NB4 (cell line): ENCODE measurements at regions not wholly inside any gene's neighbourhood (a gene's known extent, or its start where the extent isn't known, plus 50 kb on each side); places are given as distances from the start of the nearest gene placed in this dataset.

Experiments
- DNase-seq: peaks from one replicate; pipeline ENCODE4 v3.0.0; 2010; ENCODE audit warnings: low read depth
- H3K4me3 ChIP-seq: one replicate; pipeline ENCODE4 v1.5.1; 2011; ENCODE audit warnings: mild to moderate bottlenecking, low read depth, low read length, moderate library complexity
- MYC ChIP-seq: IDR thresholded peaks from 2 replicates; pipeline ENCODE4 v1.6.1; 2011; ENCODE audit warnings: low read depth, low read length
- POLR2A ChIP-seq: IDR thresholded peaks from 2 replicates; pipeline ENCODE4 v1.6.1; 2011; ENCODE audit warnings: mild to moderate bottlenecking; ENCODE audit not compliant: insufficient read length; ENCODE audit errors: extremely low read depth
- TF ChIP-seq, protein P1 (sequence below): IDR thresholded peaks from 2 replicates; pipeline ENCODE4 v1.6.1; 2011; ENCODE audit warnings: low read depth, low read length
- TF ChIP-seq, protein P2 (sequence below): IDR thresholded peaks from one replicate; pipeline ENCODE4 v1.5.1; 2012; ENCODE audit warnings: low read depth, low read length

DNA sequence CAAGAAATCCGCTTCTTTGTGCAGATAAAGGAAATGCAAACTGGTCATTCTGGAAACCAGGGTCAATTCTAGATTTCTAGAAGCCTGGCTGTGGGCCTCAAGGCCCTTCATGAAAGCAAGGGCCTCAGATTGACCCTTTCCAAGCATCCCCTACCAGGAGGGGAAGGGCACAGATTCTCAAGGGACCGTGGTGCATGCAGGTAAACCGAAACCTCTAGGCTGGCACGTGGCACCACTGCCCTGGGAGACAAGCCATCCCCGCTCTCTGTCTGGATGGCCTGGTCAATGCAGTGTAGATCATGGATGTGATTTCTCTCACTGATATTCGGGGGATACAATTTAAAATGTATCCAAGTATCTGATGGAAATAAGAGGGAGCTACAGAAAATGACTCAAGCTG lies 69.4 kb downstream of the TOMM20 start:
- no peak overlapping the region for H3K4me3 ChIP-seq
- no peak for DNase-seq
- TF ChIP-seq POLR2A = no peak
- TF ChIP-seq MYC = no peak
- TF ChIP-seq, protein P1, sequence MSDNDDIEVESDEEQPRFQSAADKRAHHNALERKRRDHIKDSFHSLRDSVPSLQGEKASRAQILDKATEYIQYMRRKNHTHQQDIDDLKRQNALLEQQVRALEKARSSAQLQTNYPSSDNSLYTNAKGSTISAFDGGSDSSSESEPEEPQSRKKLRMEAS = no peak
- TF ChIP-seq, protein P2, sequence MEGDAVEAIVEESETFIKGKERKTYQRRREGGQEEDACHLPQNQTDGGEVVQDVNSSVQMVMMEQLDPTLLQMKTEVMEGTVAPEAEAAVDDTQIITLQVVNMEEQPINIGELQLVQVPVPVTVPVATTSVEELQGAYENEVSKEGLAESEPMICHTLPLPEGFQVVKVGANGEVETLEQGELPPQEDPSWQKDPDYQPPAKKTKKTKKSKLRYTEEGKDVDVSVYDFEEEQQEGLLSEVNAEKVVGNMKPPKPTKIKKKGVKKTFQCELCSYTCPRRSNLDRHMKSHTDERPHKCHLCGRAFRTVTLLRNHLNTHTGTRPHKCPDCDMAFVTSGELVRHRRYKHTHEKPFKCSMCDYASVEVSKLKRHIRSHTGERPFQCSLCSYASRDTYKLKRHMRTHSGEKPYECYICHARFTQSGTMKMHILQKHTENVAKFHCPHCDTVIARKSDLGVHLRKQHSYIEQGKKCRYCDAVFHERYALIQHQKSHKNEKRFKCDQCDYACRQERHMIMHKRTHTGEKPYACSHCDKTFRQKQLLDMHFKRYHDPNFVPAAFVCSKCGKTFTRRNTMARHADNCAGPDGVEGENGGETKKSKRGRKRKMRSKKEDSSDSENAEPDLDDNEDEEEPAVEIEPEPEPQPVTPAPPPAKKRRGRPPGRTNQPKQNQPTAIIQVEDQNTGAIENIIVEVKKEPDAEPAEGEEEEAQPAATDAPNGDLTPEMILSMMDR = no peak

DNA sequence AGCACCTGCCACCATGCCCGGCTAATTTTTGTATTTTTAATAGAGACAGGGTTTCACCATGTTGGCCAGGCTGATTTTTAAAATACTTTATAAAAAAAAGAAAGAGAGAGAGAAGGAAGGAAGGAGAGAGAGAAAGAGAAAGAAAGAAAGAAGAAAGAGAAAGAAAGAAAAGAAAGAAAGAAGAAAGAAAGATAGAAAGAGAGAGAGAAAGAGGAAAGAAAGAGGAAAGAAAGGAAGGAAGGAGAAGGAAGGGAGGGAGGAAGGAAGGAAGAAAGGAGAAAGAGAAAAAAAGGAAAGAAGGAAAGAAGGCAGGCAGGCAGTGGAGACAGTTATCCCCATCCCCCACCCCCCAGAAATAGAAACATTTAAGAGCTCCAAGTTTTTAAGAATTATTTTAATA lies 69.9 kb downstream of the TOMM20 start:
- TF ChIP-seq POLR2A (no peak), MYC (no peak)
- TF ChIP-seq, protein P2 = no peak
- TF ChIP-seq, protein P1 = no peak
- H3K4me3 ChIP-seq = no peak overlapping the region
- no peak for DNase-seq

DNA sequence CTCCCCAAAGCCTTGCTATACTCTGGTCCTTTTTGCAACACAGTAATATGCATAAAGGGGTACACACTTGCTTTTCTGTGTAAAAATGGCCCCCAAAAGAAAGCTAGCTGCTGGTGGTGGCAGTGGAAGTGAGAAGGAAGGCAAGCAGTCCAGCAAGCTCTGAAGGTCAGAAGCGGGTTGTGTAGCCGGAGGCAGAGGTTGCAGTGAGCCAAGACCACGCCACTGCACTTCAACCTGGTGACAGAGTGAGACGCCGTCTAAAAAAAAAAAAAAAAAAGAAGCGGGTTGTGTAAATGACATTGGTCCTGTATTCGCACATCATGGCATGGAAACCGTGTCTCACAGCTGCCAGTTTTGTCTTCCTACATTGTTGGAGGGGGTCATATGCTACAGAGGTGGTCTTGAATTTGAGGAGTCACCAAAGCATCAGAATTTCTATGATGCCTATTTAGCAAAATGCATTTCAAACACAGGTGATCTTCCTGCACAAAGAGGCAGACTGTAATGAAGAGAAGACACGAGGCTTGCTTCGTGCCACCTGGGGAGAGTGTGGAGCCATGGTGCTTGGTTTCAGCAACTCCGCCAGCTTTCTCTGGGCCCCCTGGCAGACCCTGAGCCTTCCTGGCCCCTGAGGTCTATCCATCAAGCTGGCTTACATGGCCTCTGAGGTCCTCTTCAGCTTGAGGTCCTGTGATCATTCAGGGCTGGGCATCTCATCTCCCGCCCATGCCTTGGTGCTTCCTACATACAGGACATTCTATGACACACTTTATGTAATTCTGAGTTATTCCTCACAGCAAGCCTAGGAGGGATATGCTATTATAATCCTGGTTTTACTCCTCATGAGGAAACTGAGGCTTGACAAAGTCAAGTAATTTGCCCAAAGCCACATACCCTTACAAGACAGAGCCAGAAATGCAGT lies 71.0 kb downstream of the TOMM20 start:
- H3K4me3 ChIP-seq = no peak overlapping the region
- TF ChIP-seq MYC (no peak), POLR2A (no peak)
- TF ChIP-seq, protein P2 = no peak
- TF ChIP-seq, protein P1 = no peak
- no peak for DNase-seq

DNA sequence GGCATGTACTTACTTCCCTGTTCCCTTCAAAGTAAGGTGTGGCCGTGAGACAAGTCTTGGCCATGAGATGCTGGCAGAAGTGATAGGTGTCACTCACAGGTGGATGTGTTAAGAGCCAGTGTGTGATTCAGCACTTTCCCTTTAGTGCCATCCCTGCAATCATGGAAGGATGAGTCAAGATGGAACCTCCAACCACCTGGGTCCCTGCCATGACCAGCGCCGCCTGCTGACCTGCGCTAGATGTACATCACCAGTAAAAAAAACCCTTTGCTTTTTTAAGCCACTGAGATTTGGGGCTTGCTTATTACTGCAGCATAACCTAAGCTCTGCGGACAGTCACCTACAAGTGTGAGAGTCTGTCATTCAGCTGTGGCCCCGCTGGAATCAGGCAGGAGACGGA lies 71.7 kb downstream of the TOMM20 start:
- no peak for DNase-seq
- no peak overlapping the region for H3K4me3 ChIP-seq
- TF ChIP-seq MYC (no peak), POLR2A (no peak)
- TF ChIP-seq, protein P1 = no peak
- TF ChIP-seq, protein P2 = no peak

GRCh38 chr1:235054936-235055335 lies 73.7 kb downstream of the TOMM20 start:
- DNase-seq = no peak
- H3K4me3 ChIP-seq = no peak overlapping the region
- TF ChIP-seq POLR2A (no peak), MYC (no peak)
- TF ChIP-seq, protein P2 = no peak
- TF ChIP-seq, protein P1 = no peak

GRCh38 chr1:235054466-235054865 lies 74.2 kb downstream of the TOMM20 start:
- H3K4me3 ChIP-seq = no peak overlapping the region
- DNase-seq = no peak
- TF ChIP-seq, protein P1 = no peak
- TF ChIP-seq POLR2A (no peak), MYC (no peak)
- TF ChIP-seq, protein P2 = no peak
